ENCODE measurements at regions not wholly inside any gene's neighbourhood (a gene's known extent, or its start where the extent isn't known, plus 50 kb on each side); places are given as distances from the start of the nearest gene placed in this dataset.

DNA sequence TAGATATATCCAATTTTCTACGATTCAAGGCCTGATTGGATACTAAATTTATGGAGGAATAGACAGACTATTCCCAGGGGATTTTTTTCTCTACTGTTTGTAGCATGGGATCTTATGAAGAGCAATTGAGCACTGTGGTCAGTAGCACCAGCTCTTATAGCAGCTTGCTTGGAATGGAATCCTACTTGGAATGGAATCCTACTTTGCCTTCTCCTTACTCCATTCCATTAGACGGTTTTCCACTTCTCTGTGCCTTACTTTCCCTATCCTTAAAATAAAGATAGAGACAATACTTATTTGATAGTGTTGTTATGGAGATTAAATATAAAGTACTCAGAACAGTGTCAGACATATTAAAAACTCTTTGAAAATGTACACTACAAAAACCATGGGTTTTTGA is 133.5 kb downstream of the BTC start:
- no peak overlapping the region for H3K27ac Mint-ChIP-seq
- CTCF ChIA-PET = no interaction called here
- ATAC-seq (no peak), DNase-seq (ENCODE audit: low spot score) (no peak)
- TF ChIP-seq ZNF423 (CRISPR knock-in tag; IDR thresholded peaks at IDR 0.05) (no peak), MYBL2 (CRISPR knock-in tag; IDR thresholded peaks at IDR 0.05) (no peak), PRRX2 (CRISPR knock-in tag; IDR thresholded peaks at IDR 0.05) (no peak), GABPB1 (CRISPR knock-in tag; IDR thresholded peaks at IDR 0.05) (no peak), IRF2 (CRISPR knock-in tag; IDR thresholded peaks at IDR 0.05; ENCODE audit: borderline replicate concordance, low read depth) (no peak)
- TF ChIP-seq, protein P1, sequence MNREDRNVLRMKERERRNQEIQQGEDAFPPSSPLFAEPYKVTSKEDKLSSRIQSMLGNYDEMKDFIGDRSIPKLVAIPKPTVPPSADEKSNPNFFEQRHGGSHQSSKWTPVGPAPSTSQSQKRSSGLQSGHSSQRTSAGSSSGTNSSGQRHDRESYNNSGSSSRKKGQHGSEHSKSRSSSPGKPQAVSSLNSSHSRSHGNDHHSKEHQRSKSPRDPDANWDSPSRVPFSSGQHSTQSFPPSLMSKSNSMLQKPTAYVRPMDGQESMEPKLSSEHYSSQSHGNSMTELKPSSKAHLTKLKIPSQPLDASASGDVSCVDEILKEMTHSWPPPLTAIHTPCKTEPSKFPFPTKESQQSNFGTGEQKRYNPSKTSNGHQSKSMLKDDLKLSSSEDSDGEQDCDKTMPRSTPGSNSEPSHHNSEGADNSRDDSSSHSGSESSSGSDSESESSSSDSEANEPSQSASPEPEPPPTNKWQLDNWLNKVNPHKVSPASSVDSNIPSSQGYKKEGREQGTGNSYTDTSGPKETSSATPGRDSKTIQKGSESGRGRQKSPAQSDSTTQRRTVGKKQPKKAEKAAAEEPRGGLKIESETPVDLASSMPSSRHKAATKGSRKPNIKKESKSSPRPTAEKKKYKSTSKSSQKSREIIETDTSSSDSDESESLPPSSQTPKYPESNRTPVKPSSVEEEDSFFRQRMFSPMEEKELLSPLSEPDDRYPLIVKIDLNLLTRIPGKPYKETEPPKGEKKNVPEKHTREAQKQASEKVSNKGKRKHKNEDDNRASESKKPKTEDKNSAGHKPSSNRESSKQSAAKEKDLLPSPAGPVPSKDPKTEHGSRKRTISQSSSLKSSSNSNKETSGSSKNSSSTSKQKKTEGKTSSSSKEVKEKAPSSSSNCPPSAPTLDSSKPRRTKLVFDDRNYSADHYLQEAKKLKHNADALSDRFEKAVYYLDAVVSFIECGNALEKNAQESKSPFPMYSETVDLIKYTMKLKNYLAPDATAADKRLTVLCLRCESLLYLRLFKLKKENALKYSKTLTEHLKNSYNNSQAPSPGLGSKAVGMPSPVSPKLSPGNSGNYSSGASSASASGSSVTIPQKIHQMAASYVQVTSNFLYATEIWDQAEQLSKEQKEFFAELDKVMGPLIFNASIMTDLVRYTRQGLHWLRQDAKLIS (CRISPR knock-in tag; IDR thresholded peaks at IDR 0.05; ENCODE audit: borderline replicate concordance) = no peak
- no peaks in the 10 kb centered on the region for H3K27me3 Mint-ChIP-seq (ENCODE audit: low read depth)
- H3K4me1 Mint-ChIP-seq = peaks cover 27% of the 10 kb centered on the region
- no peaks in the 10 kb centered on the region for H3K36me3 Mint-ChIP-seq
- POLR2A ChIA-PET = no interaction called here
- no peaks in the 10 kb centered on the region for H3K9me3 Mint-ChIP-seq
- no peak overlapping the region for H3K4me3 Mint-ChIP-seq

DNA sequence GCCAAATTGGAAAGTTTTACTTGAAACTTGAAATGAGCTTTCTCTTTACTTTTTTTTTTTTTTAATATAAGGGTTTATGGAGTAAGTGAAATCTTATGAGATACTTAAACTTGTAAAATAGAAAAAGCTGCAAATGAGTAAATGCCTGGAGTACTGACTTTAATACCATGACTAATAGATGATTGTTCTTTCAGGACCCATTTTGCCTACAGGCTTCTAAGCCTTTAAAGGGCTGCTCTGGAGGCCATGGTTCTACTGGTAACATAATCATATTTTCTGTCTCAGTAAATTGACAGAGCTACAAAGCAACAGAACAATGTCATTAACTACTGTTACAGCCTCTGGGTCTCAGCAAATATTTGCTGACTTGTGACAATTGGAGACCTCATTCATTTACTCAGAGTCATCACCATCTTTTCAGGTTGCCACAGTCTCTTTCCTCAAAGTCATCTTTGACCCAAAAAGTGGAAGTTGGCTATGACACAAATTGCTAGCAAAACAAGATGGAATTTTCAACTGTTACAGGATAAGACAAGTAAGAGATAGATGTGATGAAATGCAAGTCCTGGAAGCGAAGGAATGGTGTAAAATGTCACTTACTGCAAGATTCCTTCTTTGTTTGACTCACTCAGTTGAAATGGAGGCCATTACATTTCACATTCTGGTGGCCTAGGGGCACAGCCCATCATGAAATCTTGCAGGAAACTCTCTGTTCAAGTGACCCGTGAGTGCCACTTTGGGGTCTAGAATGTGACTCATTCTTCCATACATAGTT is 132.7 kb downstream of the BTC start:
- H3K4me1 Mint-ChIP-seq = peaks cover 27% of the 10 kb centered on the region
- no peak overlapping the region for H3K27ac Mint-ChIP-seq
- CTCF ChIA-PET = no interaction called here
- ATAC-seq (no peak), DNase-seq (ENCODE audit: low spot score) (no peak)
- H3K9me3 Mint-ChIP-seq = no peaks in the 10 kb centered on the region
- no peaks in the 10 kb centered on the region for H3K27me3 Mint-ChIP-seq (ENCODE audit: low read depth)
- TF ChIP-seq, protein P2, sequence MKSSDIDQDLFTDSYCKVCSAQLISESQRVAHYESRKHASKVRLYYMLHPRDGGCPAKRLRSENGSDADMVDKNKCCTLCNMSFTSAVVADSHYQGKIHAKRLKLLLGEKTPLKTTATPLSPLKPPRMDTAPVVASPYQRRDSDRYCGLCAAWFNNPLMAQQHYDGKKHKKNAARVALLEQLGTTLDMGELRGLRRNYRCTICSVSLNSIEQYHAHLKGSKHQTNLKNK (CRISPR knock-in tag; IDR thresholded peaks at IDR 0.05) = no peak
- TF ChIP-seq, protein P3, sequence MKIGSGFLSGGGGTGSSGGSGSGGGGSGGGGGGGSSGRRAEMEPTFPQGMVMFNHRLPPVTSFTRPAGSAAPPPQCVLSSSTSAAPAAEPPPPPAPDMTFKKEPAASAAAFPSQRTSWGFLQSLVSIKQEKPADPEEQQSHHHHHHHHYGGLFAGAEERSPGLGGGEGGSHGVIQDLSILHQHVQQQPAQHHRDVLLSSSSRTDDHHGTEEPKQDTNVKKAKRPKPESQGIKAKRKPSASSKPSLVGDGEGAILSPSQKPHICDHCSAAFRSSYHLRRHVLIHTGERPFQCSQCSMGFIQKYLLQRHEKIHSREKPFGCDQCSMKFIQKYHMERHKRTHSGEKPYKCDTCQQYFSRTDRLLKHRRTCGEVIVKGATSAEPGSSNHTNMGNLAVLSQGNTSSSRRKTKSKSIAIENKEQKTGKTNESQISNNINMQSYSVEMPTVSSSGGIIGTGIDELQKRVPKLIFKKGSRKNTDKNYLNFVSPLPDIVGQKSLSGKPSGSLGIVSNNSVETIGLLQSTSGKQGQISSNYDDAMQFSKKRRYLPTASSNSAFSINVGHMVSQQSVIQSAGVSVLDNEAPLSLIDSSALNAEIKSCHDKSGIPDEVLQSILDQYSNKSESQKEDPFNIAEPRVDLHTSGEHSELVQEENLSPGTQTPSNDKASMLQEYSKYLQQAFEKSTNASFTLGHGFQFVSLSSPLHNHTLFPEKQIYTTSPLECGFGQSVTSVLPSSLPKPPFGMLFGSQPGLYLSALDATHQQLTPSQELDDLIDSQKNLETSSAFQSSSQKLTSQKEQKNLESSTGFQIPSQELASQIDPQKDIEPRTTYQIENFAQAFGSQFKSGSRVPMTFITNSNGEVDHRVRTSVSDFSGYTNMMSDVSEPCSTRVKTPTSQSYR (CRISPR knock-in tag; IDR thresholded peaks at IDR 0.05) = no peak
- peak; percentile 36; the same call in 1 of the 2 replicates for TF ChIP-seq GABPB1 (CRISPR knock-in tag; IDR thresholded peaks at IDR 0.05)
- no peak for TF ChIP-seq MXD4 (CRISPR knock-in tag; IDR thresholded peaks at IDR 0.05; ENCODE audit: borderline replicate concordance)
- H3K36me3 Mint-ChIP-seq = no peaks in the 10 kb centered on the region
- POLR2A ChIA-PET = interaction anchor here (0.5 kb wide), 1 partner anchor 343 kb away, joined by 3 read pairs; no protein-coding TSS in a partner anchor
- no peak overlapping the region for H3K4me3 Mint-ChIP-seq

DNA sequence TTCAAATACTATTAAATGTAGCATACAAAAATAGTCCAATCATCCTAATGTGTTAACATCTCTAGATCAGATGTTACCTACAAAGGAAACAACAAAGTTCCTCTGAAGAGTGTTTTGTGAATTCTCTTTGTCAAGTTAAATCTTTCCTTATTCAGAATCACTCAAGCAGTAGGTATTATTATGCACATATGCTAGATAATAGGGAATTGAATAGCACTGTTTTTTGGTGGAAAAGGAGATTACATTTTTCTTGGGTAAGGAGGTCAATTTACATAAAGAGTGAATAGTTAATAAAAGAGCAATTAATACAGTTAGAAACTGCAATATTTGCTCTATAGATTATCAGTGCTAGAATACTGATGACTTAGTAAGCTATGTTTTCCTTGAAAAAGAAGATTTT is 130.7 kb downstream of the BTC start:
- H3K9me3 Mint-ChIP-seq = no peaks in the 10 kb centered on the region
- DNase-seq (ENCODE audit: low spot score) (no peak), ATAC-seq (no peak)
- no peaks in the 10 kb centered on the region for H3K36me3 Mint-ChIP-seq
- POLR2A ChIA-PET = no interaction called here
- no peaks in the 10 kb centered on the region for H3K27me3 Mint-ChIP-seq (ENCODE audit: low read depth)
- H3K27ac Mint-ChIP-seq = peak overlapping the region; percentile 58; the same call in 1 of the 2 replicates
- no peak for TF ChIP-seq ZNF219 (CRISPR knock-in tag; IDR thresholded peaks at IDR 0.05; ENCODE audit: borderline replicate concordance)
- TF ChIP-seq, protein P4, sequence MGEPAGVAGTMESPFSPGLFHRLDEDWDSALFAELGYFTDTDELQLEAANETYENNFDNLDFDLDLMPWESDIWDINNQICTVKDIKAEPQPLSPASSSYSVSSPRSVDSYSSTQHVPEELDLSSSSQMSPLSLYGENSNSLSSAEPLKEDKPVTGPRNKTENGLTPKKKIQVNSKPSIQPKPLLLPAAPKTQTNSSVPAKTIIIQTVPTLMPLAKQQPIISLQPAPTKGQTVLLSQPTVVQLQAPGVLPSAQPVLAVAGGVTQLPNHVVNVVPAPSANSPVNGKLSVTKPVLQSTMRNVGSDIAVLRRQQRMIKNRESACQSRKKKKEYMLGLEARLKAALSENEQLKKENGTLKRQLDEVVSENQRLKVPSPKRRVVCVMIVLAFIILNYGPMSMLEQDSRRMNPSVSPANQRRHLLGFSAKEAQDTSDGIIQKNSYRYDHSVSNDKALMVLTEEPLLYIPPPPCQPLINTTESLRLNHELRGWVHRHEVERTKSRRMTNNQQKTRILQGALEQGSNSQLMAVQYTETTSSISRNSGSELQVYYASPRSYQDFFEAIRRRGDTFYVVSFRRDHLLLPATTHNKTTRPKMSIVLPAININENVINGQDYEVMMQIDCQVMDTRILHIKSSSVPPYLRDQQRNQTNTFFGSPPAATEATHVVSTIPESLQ (CRISPR knock-in tag; IDR thresholded peaks at IDR 0.05) = no peak
- TF ChIP-seq, protein P5, sequence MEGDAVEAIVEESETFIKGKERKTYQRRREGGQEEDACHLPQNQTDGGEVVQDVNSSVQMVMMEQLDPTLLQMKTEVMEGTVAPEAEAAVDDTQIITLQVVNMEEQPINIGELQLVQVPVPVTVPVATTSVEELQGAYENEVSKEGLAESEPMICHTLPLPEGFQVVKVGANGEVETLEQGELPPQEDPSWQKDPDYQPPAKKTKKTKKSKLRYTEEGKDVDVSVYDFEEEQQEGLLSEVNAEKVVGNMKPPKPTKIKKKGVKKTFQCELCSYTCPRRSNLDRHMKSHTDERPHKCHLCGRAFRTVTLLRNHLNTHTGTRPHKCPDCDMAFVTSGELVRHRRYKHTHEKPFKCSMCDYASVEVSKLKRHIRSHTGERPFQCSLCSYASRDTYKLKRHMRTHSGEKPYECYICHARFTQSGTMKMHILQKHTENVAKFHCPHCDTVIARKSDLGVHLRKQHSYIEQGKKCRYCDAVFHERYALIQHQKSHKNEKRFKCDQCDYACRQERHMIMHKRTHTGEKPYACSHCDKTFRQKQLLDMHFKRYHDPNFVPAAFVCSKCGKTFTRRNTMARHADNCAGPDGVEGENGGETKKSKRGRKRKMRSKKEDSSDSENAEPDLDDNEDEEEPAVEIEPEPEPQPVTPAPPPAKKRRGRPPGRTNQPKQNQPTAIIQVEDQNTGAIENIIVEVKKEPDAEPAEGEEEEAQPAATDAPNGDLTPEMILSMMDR (IDR thresholded peaks at IDR 0.05) = no peak
- no peak for TF ChIP-seq NR2C2 (CRISPR knock-in tag; IDR thresholded peaks at IDR 0.05)
- TF ChIP-seq ZNF396 (CRISPR knock-in tag; IDR thresholded peaks at IDR 0.05; ENCODE audit: borderline replicate concordance) = no peak
- no peak for TF ChIP-seq IRF2 (CRISPR knock-in tag; IDR thresholded peaks at IDR 0.05; ENCODE audit: borderline replicate concordance, low read depth)
- no peak for TF ChIP-seq ZBTB21 (CRISPR knock-in tag; IDR thresholded peaks at IDR 0.05; ENCODE audit: borderline replicate concordance)
- TF ChIP-seq MXD4 (CRISPR knock-in tag; IDR thresholded peaks at IDR 0.05; ENCODE audit: borderline replicate concordance) = no peak
- TF ChIP-seq, protein P6, sequence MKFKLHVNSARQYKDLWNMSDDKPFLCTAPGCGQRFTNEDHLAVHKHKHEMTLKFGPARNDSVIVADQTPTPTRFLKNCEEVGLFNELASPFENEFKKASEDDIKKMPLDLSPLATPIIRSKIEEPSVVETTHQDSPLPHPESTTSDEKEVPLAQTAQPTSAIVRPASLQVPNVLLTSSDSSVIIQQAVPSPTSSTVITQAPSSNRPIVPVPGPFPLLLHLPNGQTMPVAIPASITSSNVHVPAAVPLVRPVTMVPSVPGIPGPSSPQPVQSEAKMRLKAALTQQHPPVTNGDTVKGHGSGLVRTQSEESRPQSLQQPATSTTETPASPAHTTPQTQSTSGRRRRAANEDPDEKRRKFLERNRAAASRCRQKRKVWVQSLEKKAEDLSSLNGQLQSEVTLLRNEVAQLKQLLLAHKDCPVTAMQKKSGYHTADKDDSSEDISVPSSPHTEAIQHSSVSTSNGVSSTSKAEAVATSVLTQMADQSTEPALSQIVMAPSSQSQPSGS (CRISPR knock-in tag; IDR thresholded peaks at IDR 0.05; ENCODE audit: borderline replicate concordance, low read depth) = no peak
- H3K4me1 Mint-ChIP-seq = peaks cover 38% of the 10 kb centered on the region
- H3K4me3 Mint-ChIP-seq = no peak overlapping the region
- CTCF ChIA-PET = interaction anchor here (0.9 kb wide), 1 partner anchor 435 kb away, joined by 3 read pairs; no protein-coding TSS in a partner anchor
